ENCODE measurements at regions not wholly inside any gene's neighbourhood (a gene's known extent, or its start where the extent isn't known, plus 50 kb on each side); places are given as distances from the start of the nearest gene placed in this dataset.
"Not testable (repeated sequence)": the region's sequence is repeated elsewhere in the genome, so short reads cannot be mapped to it uniquely, and the experiment has no call there.

- Histone ChIP-seq H3K27me3 (ENCODE audit: insufficient read depth, low read depth, severe bottlenecking) (no peaks in the 10 kb centered on the region), H3K9me3 (ENCODE audit: severe bottlenecking) (no peaks in the 10 kb centered on the region), H3K27ac (no peak overlapping the region), H3K36me3 (no peaks in the 10 kb centered on the region), H3K4me3 (ENCODE audit: low read depth, low read length) (no peak overlapping the region)
- TF ChIP-seq CTCF (IDR thresholded peaks at IDR 0.05; ENCODE audit: low read depth, low read length), result no peak
- no peak for DNase-seq
Observed at GRCh38 chr5:25974451-25974850, 1063.9 kb downstream of the CDH9 start.

- DNase-seq, result no peak
- Histone ChIP-seq H3K4me3 (ENCODE audit: low read depth, low read length) (no peak overlapping the region), H3K9me3 (ENCODE audit: severe bottlenecking) (no peaks in the 10 kb centered on the region), H3K36me3 (no peaks in the 10 kb centered on the region), H3K27me3 (ENCODE audit: insufficient read depth, low read depth, severe bottlenecking) (no peaks in the 10 kb centered on the region), H3K27ac (no peak overlapping the region)
- no peak for TF ChIP-seq CTCF (IDR thresholded peaks at IDR 0.05; ENCODE audit: low read depth, low read length)
Observed at GRCh38 chr5:25970906-25971489, 1067.4 kb downstream of the CDH9 start.

GRCh38 chr5:25969042-25969441, 1069.3 kb downstream of the CDH9 start:
- not testable (repeated sequence) for H3K27me3 ChIP-seq (ENCODE audit: insufficient read depth, low read depth, severe bottlenecking); H3K9me3 ChIP-seq (ENCODE audit: severe bottlenecking); H3K4me3 ChIP-seq (ENCODE audit: low read depth, low read length); DNase-seq; H3K36me3 ChIP-seq; H3K27ac ChIP-seq

GRCh38 chr5:25964009-25964372, 1074.4 kb downstream of the CDH9 start:
- Histone ChIP-seq H3K4me3 (ENCODE audit: low read depth, low read length) (no peak overlapping the region), H3K36me3 (no peaks in the 10 kb centered on the region), H3K27ac (no peak overlapping the region), H3K9me3 (ENCODE audit: severe bottlenecking) (no peaks in the 10 kb centered on the region), H3K27me3 (ENCODE audit: insufficient read depth, low read depth, severe bottlenecking) (no peaks in the 10 kb centered on the region)
- DNase-seq, result no peak
- no peak for TF ChIP-seq CTCF (IDR thresholded peaks at IDR 0.05; ENCODE audit: low read depth, low read length)

GRCh38 chr5:25963251-25964008, 1075.0 kb downstream of the CDH9 start:
- no peaks in the 10 kb centered on the region for H3K36me3 ChIP-seq
- H3K4me3 ChIP-seq (ENCODE audit: low read depth, low read length), result no peak overlapping the region
- H3K9me3 ChIP-seq (ENCODE audit: severe bottlenecking), result no peaks in the 10 kb centered on the region
- H3K27ac ChIP-seq, result no peak overlapping the region
- no peak for DNase-seq
- TF ChIP-seq CTCF (IDR thresholded peaks at IDR 0.05; ENCODE audit: low read depth, low read length), result no peak
- no peaks in the 10 kb centered on the region for H3K27me3 ChIP-seq (ENCODE audit: insufficient read depth, low read depth, severe bottlenecking)

GRCh38 chr5:25955337-25955736, 1083.0 kb downstream of the CDH9 start:
- Histone ChIP-seq H3K27me3 (ENCODE audit: insufficient read depth, low read depth, severe bottlenecking) (no peaks in the 10 kb centered on the region), H3K36me3 (no peaks in the 10 kb centered on the region), H3K9me3 (ENCODE audit: severe bottlenecking) (no peaks in the 10 kb centered on the region), H3K27ac (no peak overlapping the region), H3K4me3 (ENCODE audit: low read depth, low read length) (no peak overlapping the region)
- no peak for DNase-seq
- no peak for TF ChIP-seq CTCF (IDR thresholded peaks at IDR 0.05; ENCODE audit: low read depth, low read length)
